Calu3 (cell line): ENCODE measurements at regions not wholly inside any gene's neighbourhood (a gene's known extent, or its start where the extent isn't known, plus 50 kb on each side); places are given as distances from the start of the nearest gene placed in this dataset.

Source experiments
- BruUV-seq: library from RNA; stranded (reverse); fragments of 400-500 nt; replicated peaks from 2 replicates; lab custom pipeline; 2021; lab: Mats Ljungman, UMichigan
- CTCF ChIA-PET: fragments of 300-600 bp; sonication (Branson Sonifier 250); formaldehyde crosslinking; loops from one replicate; lab custom pipeline; 2022; ENCODE audit warnings: antibody characterized with exemption; lab: Charles Lee
- DNase-seq: peaks from one replicate; pipeline ENCODE4 v3.0.0; 2022
- H3K27ac Mint-ChIP-seq: one replicate; pipeline ENCODE4 v1.8.0; 2022; ENCODE audit warnings: mixed read lengths; ENCODE audit not compliant: unreplicated experiment
- H3K27me3 Mint-ChIP-seq: one replicate; pipeline ENCODE4 v1.8.0; 2022; ENCODE audit warnings: mixed read lengths; ENCODE audit not compliant: unreplicated experiment
- H3K36me3 Mint-ChIP-seq: one replicate; pipeline ENCODE4 v1.8.0; 2022; ENCODE audit warnings: mild to moderate bottlenecking, moderate library complexity, mixed read lengths; ENCODE audit not compliant: insufficient read depth, unreplicated experiment
- H3K4me1 Mint-ChIP-seq: one replicate; pipeline ENCODE4 v1.8.0; 2022; ENCODE audit warnings: mild to moderate bottlenecking, low read depth, mixed read lengths; ENCODE audit not compliant: unreplicated experiment
- H3K4me3 Mint-ChIP-seq: one replicate; pipeline ENCODE4 v1.8.0; 2022; ENCODE audit warnings: mild to moderate bottlenecking, low read depth, moderate library complexity, mixed read lengths; ENCODE audit not compliant: unreplicated experiment
- H3K9me3 Mint-ChIP-seq: one replicate; pipeline ENCODE4 v1.8.0; 2022; ENCODE audit warnings: low read depth, mixed read lengths; ENCODE audit not compliant: unreplicated experiment
- intact Hi-C: fragments of 100-400 bp; cut with micrococcal nuclease; formaldehyde crosslinking; loops from one replicate; pipeline ENCODE4 v1.10.0; 2022; ENCODE audit not compliant: unreplicated experiment
- TF ChIP-seq, protein P1 (sequence below): fragments of 200-600 bp; IDR thresholded peaks from one replicate; pipeline ENCODE4 v1.8.0; 2022; ENCODE audit warnings: antibody characterized with exemption; ENCODE audit not compliant: unreplicated experiment

DNA sequence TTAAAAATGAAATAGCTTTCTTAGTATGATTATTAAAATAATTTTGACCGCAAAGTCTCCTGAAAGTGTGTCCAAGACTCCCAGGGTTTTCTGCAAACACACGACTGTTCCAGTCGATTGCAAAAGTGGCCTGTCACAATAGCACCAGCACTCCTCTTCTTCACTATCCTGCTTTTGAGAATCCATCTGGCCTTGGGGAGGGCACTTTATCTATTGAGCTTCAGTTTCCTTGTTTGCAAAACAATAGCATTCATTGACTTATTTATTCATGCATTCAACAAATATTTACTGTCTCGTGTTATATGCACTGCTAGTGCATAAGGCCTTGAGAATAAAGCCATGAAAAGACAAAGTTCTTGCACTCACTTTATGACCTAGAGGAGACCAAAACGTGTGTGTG lies 96.2 kb upstream of the NTM start:
- TF ChIP-seq, protein P1, sequence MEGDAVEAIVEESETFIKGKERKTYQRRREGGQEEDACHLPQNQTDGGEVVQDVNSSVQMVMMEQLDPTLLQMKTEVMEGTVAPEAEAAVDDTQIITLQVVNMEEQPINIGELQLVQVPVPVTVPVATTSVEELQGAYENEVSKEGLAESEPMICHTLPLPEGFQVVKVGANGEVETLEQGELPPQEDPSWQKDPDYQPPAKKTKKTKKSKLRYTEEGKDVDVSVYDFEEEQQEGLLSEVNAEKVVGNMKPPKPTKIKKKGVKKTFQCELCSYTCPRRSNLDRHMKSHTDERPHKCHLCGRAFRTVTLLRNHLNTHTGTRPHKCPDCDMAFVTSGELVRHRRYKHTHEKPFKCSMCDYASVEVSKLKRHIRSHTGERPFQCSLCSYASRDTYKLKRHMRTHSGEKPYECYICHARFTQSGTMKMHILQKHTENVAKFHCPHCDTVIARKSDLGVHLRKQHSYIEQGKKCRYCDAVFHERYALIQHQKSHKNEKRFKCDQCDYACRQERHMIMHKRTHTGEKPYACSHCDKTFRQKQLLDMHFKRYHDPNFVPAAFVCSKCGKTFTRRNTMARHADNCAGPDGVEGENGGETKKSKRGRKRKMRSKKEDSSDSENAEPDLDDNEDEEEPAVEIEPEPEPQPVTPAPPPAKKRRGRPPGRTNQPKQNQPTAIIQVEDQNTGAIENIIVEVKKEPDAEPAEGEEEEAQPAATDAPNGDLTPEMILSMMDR = no peak
- no peaks in the 10 kb centered on the region for H3K36me3 Mint-ChIP-seq
- CTCF ChIA-PET = no interaction called here
- no peaks in the 10 kb centered on the region for H3K27me3 Mint-ChIP-seq
- DNase-seq = no peak
- H3K9me3 Mint-ChIP-seq = peaks cover 18% of the 10 kb centered on the region
- no peaks in the 10 kb centered on the region for H3K4me1 Mint-ChIP-seq
- no peak overlapping the region for H3K27ac Mint-ChIP-seq
- H3K4me3 Mint-ChIP-seq = no peak overlapping the region
- intact Hi-C loops = no loop called here
- BruUV-seq = no TSS peak

DNA sequence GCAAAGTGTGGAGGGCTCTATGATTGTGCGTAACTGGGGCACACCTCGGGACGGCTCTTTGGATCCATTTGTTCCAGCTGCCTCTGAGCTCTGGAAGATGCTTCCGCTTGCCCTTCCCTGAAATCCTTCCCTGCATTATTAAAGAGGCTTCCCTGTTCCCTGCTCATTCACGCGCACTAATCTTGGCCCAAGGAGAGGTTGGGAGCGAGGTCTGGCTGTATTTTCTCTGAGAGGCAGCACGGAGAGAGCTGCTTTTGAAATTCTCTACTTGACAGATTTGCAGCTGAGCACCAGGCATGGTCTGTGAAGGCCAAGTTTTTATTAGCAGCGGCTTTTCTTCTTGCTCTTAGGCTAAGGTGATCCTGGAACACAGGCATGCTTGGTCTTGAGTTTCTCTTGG lies 94.8 kb upstream of the NTM start:
- H3K27ac Mint-ChIP-seq = no peak overlapping the region
- H3K4me1 Mint-ChIP-seq = no peaks in the 10 kb centered on the region

DNA sequence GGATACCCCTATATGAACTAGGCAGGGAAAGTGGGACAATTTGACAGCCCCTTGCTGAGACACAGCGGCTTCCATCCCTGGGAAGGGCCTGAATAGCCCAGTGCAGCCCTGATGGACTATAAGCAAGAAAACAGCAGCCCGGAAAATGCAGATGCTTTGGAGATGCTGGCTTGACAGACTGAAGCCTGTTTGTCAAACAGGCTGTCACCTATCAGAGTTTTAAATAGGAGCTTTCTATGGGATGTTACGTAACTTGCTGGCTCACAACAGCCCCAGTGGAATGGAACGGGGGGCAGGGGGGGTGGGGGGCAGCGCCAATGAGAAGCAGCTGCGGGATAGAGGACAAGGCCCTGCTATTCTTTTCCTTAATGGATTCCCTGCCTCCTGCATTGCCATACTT lies 91.9 kb upstream of the NTM start:
- no peaks in the 10 kb centered on the region for H3K27me3 Mint-ChIP-seq
- H3K4me1 Mint-ChIP-seq = no peaks in the 10 kb centered on the region
- no TSS peak for BruUV-seq
- no peak for DNase-seq
- no peaks in the 10 kb centered on the region for H3K36me3 Mint-ChIP-seq
- H3K4me3 Mint-ChIP-seq = no peak overlapping the region
- H3K9me3 Mint-ChIP-seq = peaks cover 12% of the 10 kb centered on the region
- CTCF ChIA-PET = no interaction called here
- H3K27ac Mint-ChIP-seq = no peak overlapping the region
- intact Hi-C loops = no loop called here
- TF ChIP-seq, protein P1 = no peak

More for the DNA sequence above, 94.8 kb upstream of the NTM start:
- Mint-ChIP-seq H3K4me3 (no peak overlapping the region), H3K27me3 (no peaks in the 10 kb centered on the region), H3K9me3 (peaks cover 15% of the 10 kb centered on the region), H3K36me3 (no peaks in the 10 kb centered on the region)
- DNase-seq = no peak
- intact Hi-C loops = no loop called here
- BruUV-seq = no TSS peak
- CTCF ChIA-PET = no interaction called here
- TF ChIP-seq, protein P1 = no peak

DNA sequence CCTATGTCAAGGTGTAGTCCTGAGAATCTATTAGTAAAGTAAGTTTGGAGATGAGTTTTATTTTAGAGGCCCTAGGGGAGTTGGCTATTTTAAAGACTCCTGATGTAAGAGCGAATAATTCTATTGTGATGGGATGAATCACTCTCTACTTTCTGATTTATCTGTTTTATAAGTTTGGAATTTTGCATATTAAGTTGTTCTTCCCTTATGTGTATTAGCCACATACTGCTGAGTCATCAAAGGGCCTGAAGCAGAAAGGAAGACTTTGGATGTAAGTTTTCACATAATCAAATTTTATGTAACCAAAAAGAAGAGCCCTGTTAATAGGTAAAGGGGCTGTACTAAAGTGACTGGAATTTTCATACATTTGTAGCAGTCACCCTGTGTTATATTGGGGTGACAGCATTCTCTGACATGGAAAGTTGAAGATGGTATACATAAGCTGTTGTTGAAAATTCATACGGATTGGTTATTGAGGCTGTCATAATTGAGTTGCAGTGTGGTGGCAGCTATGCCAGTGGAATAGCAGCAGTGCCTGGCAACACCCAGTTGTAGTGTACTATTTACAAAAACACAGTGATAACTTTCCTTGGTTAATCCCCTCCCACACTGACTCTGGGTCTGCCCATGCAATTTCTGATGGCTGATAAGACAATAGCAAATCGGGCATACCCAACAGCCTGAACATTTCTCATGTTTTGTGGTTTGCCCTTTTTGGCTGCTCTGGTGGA lies 90.6 kb upstream of the NTM start:
- CTCF ChIA-PET = no interaction called here
- Mint-ChIP-seq H3K4me3 (no peak overlapping the region), H3K36me3 (no peaks in the 10 kb centered on the region), H3K27ac (no peak overlapping the region), H3K27me3 (no peaks in the 10 kb centered on the region), H3K4me1 (no peaks in the 10 kb centered on the region), H3K9me3 (peaks cover 10% of the 10 kb centered on the region)
- intact Hi-C loops = no loop called here
- TF ChIP-seq, protein P1 = no peak
- no peak for DNase-seq
- BruUV-seq = no TSS peak
